K562 (cell line): ENCODE measurements at regions not wholly inside any gene's neighbourhood (a gene's known extent, or its start where the extent isn't known, plus 50 kb on each side); places are given as distances from the start of the nearest gene placed in this dataset.

Experiments used
- ATAC-seq: fragments of 200-7000 bp; cut with Tn5 transposase; 3 replicates; pipeline ENCODE4 v1.9.1; 2020; ENCODE audit warnings: moderate library complexity
- BruUV-seq: library from RNA; stranded (reverse); fragments of 400-500 nt; replicated peaks from 2 replicates; lab custom pipeline; 2021; lab: Mats Ljungman, UMichigan
- CTCF ChIA-PET: fragments of 300-600 bp; formaldehyde crosslinking; extraction: SDS; loops from one replicate; lab custom pipeline; 2021; ENCODE audit warnings: low intra/inter-chr PET ratio; lab: Yijun Ruan, JAX
- POLR2A ChIA-PET: fragments of 300-600, 350-650 bp; sonication (Branson Sonifier 250); formaldehyde crosslinking; extraction: SDS; loops from one replicate; lab custom pipeline; 2021; ENCODE audit warnings: antibody characterized with exemption, inconsistent platforms; lab: Yijun Ruan, JAX
- DNase-seq, 4 experiments: peaks; one replicate each; pipeline versions ENCODE4 v3.0.0 to v3.0.0-alpha.2; 2011 to 2018; ENCODE audit warnings: low spot score in 3 of 4, mixed read lengths in 3 of 4; ENCODE audit errors: extremely low read depth in 1 of 4
- FAIRE-seq: peaks from 2 replicates; lab custom pipeline; 2011; peaks lifted over from hg19 to GRCh38; lab: Jason Lieb, UNC
- H2AFZ ChIP-seq: 2 replicates; pipeline ENCODE4 v1.6.0; 2011; ENCODE audit warnings: low read depth, low read length, control low read depth, inconsistent platforms
- H3K27ac ChIP-seq: fragments of 200-600 bp; 3 replicates; pipeline ENCODE4 v1.8.0; 2011; ENCODE audit warnings: low read depth, mild to moderate bottlenecking, control low read depth, inconsistent platforms, low read length, moderate library complexity, mixed read lengths; ENCODE audit errors: extremely low read depth
- H3K27me3 ChIP-seq, 2 experiments: fragments of 300-600 bp in 1 of 2; 2 replicates in 1 of 2; 3 replicates in 1 of 2; pipeline versions ENCODE4 v1.6.0 to v1.8.0; 2011; ENCODE audit warnings: inconsistent platforms in 2 of 2, low read length in 2 of 2, mild to moderate bottlenecking in 1 of 2, mixed read lengths in 1 of 2, moderate library complexity in 1 of 2; ENCODE audit not compliant: control insufficient read depth in 2 of 2, insufficient read depth in 2 of 2
- H3K36me3 ChIP-seq: fragments of 300-600 bp; 3 replicates; pipeline ENCODE4 v1.8.0; 2011; ENCODE audit warnings: mild to moderate bottlenecking, low read length, inconsistent platforms; ENCODE audit not compliant: control insufficient read depth, insufficient read depth
- H3K4me1 ChIP-seq, 2 experiments: fragments of 200-600 bp in 1 of 2; replicated peaks in 1 of 2; 2 replicates in 1 of 2; 3 replicates in 1 of 2; pipeline versions ENCODE4 v1.5.1 to v1.8.0; 2011; ENCODE audit warnings: inconsistent platforms in 2 of 2, low read length in 2 of 2, mild to moderate bottlenecking in 1 of 2, mixed read lengths in 1 of 2, moderate library complexity in 1 of 2; ENCODE audit not compliant: control insufficient read depth in 2 of 2, insufficient read depth in 2 of 2
- H3K4me2 ChIP-seq: 2 replicates; pipeline ENCODE4 v1.6.1; 2011; ENCODE audit warnings: low read length, control low read depth, inconsistent platforms, mixed read lengths; ENCODE audit not compliant: insufficient read depth
- H3K4me3 ChIP-seq: fragments of 200-600 bp; sonication (generic), shearing (Covaris generic); 2 replicates; pipeline ENCODE4 v1.5.1; 2016; ENCODE audit warnings: control low read depth, inconsistent platforms
- H3K79me2 ChIP-seq: fragments of 200-600 bp; 3 replicates; pipeline ENCODE4 v1.8.0; 2011; ENCODE audit warnings: low read length, inconsistent platforms; ENCODE audit not compliant: control insufficient read depth, insufficient read depth
- H3K9ac ChIP-seq, 2 experiments: 2 replicates each; pipeline versions ENCODE4 v1.6.0 to v1.6.1; 2011; ENCODE audit warnings: low read depth in 2 of 2, low read length in 2 of 2, control low read depth in 1 of 2, inconsistent platforms in 1 of 2, mild to moderate bottlenecking in 1 of 2, mixed read lengths in 1 of 2; ENCODE audit not compliant: insufficient read depth in 1 of 2
- H3K9me1 ChIP-seq: one replicate; pipeline ENCODE4 v1.6.0; 2011; ENCODE audit warnings: inconsistent platforms, mild to moderate bottlenecking, low read length, moderate library complexity; ENCODE audit not compliant: control insufficient read depth, insufficient read depth
- H3K9me3 ChIP-seq: replicated peaks from 2 replicates; pipeline ENCODE4 v1.5.1; 2011; ENCODE audit warnings: low read depth, low read length, inconsistent platforms; ENCODE audit not compliant: control insufficient read depth, insufficient read depth
- H4K20me1 ChIP-seq: replicated peaks from 2 replicates; pipeline ENCODE4 v1.6.1; 2011; ENCODE audit warnings: low read length, inconsistent platforms, mixed read lengths; ENCODE audit not compliant: control insufficient read depth, insufficient read depth
- ELF2 ChIP-seq: fragments of 250-450 bp; sonication (Bioruptor Pico); IDR thresholded peaks from 2 replicates; pipeline ENCODE4 v1.5.0; 2021; ENCODE audit warnings: mild to moderate bottlenecking
- ETV6 ChIP-seq, 3 experiments: fragments of 150-350 bp in 1 of 3; sonication (generic) in 1 of 3; formaldehyde crosslinking in 1 of 3; IDR thresholded peaks; 2 replicates each; pipeline versions ENCODE4 v1.6.1 to v1.8.0; 2014 to 2022; ENCODE audit warnings: borderline replicate concordance in 2 of 3, low read depth in 2 of 3, antibody characterized with exemption in 1 of 3, low read length in 1 of 3, mild to moderate bottlenecking in 1 of 3, missing genetic modification reagents in 1 of 3
- HIVEP1 ChIP-seq: fragments of 250-450 bp; sonication (Bioruptor Pico); IDR thresholded peaks from 2 replicates; pipeline ENCODE4 v1.4.0; 2020; ENCODE audit warnings: mild to moderate bottlenecking
- MEIS2 ChIP-seq: fragments of 450-650 bp; IDR thresholded peaks from 2 replicates; pipeline ENCODE4 v1.6.1; 2014; ENCODE audit warnings: mild to moderate bottlenecking; ENCODE audit not compliant: partially characterized antibody
- NFIC ChIP-seq: fragments of 450-650 bp; IDR thresholded peaks from 2 replicates; pipeline ENCODE4 v1.6.1; 2017; ENCODE audit warnings: mild to moderate bottlenecking, inconsistent platforms
- TBP ChIP-seq: optimal IDR thresholded peaks from 2 replicates; pipeline ENCODE3; 2011; ENCODE audit warnings: low read depth, low read length, improper control_type of control experiment
- XRCC3 ChIP-seq: fragments of 450-650 bp; IDR thresholded peaks from 2 replicates; pipeline ENCODE4 v1.6.1; 2017; ENCODE audit warnings: mild to moderate bottlenecking, moderate library complexity
- ZNF146 ChIP-seq: IDR thresholded peaks from one replicate; pipeline ENCODE4 v1.6.1; 2018; ENCODE audit warnings: missing compliant biosample characterization; ENCODE audit not compliant: unreplicated experiment
- ZNF165 ChIP-seq: fragments of 250-450 bp; sonication (Bioruptor Pico); IDR thresholded peaks from 2 replicates; pipeline ENCODE4 v1.4.0; 2020; ENCODE audit warnings: borderline replicate concordance
- ZNF444 ChIP-seq: fragments of 250-450 bp; sonication (Bioruptor Pico); IDR thresholded peaks from 2 replicates; pipeline ENCODE4 v1.4.0; 2020; ENCODE audit warnings: mild to moderate bottlenecking, moderate library complexity
- WGBS: fragments of 100-300 bp; shearing (Covaris generic); methylation state at CpG from one replicate; pipeline ENCODE4 v1.1.6; 2016; ENCODE audit warnings: low coverage, mixed read lengths; ENCODE audit not compliant: insufficient coverage; ENCODE audit errors: missing lambda C conversion rate; 5-methylcytosine and 5-hydroxymethylcytosine counted together
- in situ Hi-C: fragments of 300-500 bp; cut with MboI; formaldehyde crosslinking; loops from 4 replicates; pipeline ENCODE4 v1.15.0; 2018; ENCODE audit warnings: inconsistent platforms, mixed read lengths
- intact Hi-C: fragments of 100-400 bp; cut with micrococcal nuclease; formaldehyde crosslinking; loops from 2 replicates; pipeline ENCODE4 v1.14.2; 2022
- TF ChIP-seq, protein P1 (sequence below), 3 experiments: fragments of 200-800 bp in 1 of 3; sonication (Bioruptor generic) in 1 of 3; sonication (generic) in 1 of 3; formaldehyde crosslinking in 1 of 3; IDR thresholded peaks; 2 replicates each; pipeline versions ENCODE4 v1.6.1 to v1.8.0; 2016 to 2022; ENCODE audit warnings: mild to moderate bottlenecking in 2 of 3, missing compliant biosample characterization in 2 of 3, missing genetic modification characterization in 2 of 3, missing genetic modification reagents in 1 of 3
- TF ChIP-seq, protein P2 (sequence below): fragments of 450-650 bp; IDR thresholded peaks from 2 replicates; pipeline ENCODE4 v1.6.1; 2016; ENCODE audit warnings: borderline replicate concordance
- TF ChIP-seq, protein P3 (sequence below), 2 experiments: fragments of 450-650 bp; IDR thresholded peaks; 2 replicates each; pipeline ENCODE4 v1.6.1; 2018; ENCODE audit warnings: mild to moderate bottlenecking in 2 of 2, low read depth in 1 of 2; ENCODE audit not compliant: partially characterized antibody in 2 of 2

DNA sequence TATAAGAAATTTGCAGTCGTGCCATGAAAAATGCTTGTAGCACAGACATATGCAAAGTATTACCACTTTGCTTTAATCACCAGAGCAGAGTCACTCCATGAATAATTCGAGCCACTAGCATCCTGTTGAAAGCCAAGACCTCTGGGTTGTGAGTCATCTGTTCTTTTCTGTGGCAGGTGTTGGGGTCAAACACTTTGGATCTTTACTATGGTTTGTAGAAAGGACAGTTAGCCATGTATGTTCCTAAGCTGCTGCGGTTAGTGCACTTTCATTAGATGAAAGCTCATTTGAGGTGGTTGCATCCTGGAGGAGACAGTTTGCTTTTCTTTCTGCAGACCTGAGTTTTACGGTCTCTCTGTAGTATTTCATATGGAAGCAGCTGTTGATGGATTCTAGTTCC, 223.7 kb downstream of the DMRT2 start (continued):
- TF ChIP-seq, protein P1, sequence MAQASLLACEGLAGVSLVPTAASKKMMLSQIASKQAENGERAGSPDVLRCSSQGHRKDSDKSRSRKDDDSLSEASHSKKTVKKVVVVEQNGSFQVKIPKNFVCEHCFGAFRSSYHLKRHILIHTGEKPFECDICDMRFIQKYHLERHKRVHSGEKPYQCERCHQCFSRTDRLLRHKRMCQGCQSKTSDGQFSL (CRISPR knock-in tag; IDR thresholded peaks at IDR 0.05): no peak
- TF ChIP-seq, protein P1 (tag; IDR thresholded peaks at IDR 0.05): no peak
- TF ChIP-seq ELF2 (no peak), ZNF444 (CRISPR knock-in tag) (no peak), ZNF146 (CRISPR knock-in tag) (no peak), XRCC3 (no peak), ZNF165 (CRISPR knock-in tag) (no peak)
- TF ChIP-seq, protein P2, sequence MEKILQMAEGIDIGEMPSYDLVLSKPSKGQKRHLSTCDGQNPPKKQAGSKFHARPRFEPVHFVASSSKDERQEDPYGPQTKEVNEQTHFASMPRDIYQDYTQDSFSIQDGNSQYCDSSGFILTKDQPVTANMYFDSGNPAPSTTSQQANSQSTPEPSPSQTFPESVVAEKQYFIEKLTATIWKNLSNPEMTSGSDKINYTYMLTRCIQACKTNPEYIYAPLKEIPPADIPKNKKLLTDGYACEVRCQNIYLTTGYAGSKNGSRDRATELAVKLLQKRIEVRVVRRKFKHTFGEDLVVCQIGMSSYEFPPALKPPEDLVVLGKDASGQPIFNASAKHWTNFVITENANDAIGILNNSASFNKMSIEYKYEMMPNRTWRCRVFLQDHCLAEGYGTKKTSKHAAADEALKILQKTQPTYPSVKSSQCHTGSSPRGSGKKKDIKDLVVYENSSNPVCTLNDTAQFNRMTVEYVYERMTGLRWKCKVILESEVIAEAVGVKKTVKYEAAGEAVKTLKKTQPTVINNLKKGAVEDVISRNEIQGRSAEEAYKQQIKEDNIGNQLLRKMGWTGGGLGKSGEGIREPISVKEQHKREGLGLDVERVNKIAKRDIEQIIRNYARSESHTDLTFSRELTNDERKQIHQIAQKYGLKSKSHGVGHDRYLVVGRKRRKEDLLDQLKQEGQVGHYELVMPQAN: no peak
- TF ChIP-seq, all 486 proteins: peak for 0

DNA sequence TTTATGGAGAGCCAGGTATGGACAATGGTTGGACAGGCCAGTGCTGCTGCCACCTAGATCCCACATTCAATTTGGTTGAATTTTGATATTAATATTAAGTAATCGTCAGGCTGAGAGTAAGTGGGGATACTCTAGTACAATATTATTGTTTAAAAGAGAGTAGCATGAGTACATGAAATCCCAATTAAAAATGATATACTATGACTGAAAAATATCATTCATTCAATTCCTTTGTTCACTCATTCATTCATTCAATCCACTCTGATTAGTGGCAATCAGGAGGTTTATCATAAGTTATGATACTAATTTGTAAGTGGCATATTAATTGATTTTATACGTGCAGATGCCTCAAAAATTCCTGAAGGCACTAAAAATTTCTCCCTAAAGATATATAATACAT, 224.2 kb downstream of the DMRT2 start:
- no peak overlapping the region for H3K27ac ChIP-seq
- no peak for ATAC-seq
- no peaks in the 10 kb centered on the region for H3K9me1 ChIP-seq
- ChIA-PET POLR2A (no interaction called here), CTCF (no interaction called here)
- H3K79me2 ChIP-seq: no peaks in the 10 kb centered on the region
- no peak overlapping the region for H3K9ac ChIP-seq
- H3K4me2 ChIP-seq: no peak overlapping the region
- H2AFZ ChIP-seq: no peak overlapping the region
- 0% methylated on average over 2 of the region's 2 CpGs for WGBS
- no peaks in the 10 kb centered on the region for H3K27me3 ChIP-seq
- in situ Hi-C loops (no loop called here), intact Hi-C loops (no loop called here)
- no peak overlapping the region for H3K4me3 ChIP-seq
- H3K9me3 ChIP-seq: no peaks in the 10 kb centered on the region
- no peaks in the 10 kb centered on the region for H4K20me1 ChIP-seq
- no peaks in the 10 kb centered on the region for H3K4me1 ChIP-seq
- DNase-seq: no peak
- no peak for FAIRE-seq
- no peaks in the 10 kb centered on the region for H3K36me3 ChIP-seq
- no TSS peak for BruUV-seq
- TF ChIP-seq, protein P3, sequence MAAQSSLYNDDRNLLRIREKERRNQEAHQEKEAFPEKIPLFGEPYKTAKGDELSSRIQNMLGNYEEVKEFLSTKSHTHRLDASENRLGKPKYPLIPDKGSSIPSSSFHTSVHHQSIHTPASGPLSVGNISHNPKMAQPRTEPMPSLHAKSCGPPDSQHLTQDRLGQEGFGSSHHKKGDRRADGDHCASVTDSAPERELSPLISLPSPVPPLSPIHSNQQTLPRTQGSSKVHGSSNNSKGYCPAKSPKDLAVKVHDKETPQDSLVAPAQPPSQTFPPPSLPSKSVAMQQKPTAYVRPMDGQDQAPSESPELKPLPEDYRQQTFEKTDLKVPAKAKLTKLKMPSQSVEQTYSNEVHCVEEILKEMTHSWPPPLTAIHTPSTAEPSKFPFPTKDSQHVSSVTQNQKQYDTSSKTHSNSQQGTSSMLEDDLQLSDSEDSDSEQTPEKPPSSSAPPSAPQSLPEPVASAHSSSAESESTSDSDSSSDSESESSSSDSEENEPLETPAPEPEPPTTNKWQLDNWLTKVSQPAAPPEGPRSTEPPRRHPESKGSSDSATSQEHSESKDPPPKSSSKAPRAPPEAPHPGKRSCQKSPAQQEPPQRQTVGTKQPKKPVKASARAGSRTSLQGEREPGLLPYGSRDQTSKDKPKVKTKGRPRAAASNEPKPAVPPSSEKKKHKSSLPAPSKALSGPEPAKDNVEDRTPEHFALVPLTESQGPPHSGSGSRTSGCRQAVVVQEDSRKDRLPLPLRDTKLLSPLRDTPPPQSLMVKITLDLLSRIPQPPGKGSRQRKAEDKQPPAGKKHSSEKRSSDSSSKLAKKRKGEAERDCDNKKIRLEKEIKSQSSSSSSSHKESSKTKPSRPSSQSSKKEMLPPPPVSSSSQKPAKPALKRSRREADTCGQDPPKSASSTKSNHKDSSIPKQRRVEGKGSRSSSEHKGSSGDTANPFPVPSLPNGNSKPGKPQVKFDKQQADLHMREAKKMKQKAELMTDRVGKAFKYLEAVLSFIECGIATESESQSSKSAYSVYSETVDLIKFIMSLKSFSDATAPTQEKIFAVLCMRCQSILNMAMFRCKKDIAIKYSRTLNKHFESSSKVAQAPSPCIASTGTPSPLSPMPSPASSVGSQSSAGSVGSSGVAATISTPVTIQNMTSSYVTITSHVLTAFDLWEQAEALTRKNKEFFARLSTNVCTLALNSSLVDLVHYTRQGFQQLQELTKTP (IDR thresholded peaks at IDR 0.05; ENCODE audit: low read depth in 1 of 2, partially characterized antibody in 2 of 2): no peak
- TF ChIP-seq HIVEP1 (CRISPR knock-in tag) (no peak), NFIC (no peak), ETV6 (IDR thresholded peaks at IDR 0.05; ENCODE audit: borderline replicate concordance in 1 of 2, low read depth in 2 of 2, low read length in 1 of 2) (no peak), ETV6 (CRISPR knock-in tag; IDR thresholded peaks at IDR 0.05; ENCODE audit: borderline replicate concordance) (no peak), TBP (no peak), MEIS2 (no peak)
- TF ChIP-seq, protein P1 (CRISPR knock-in tag; IDR thresholded peaks at IDR 0.05): no peak
- TF ChIP-seq, protein P1 (tag; IDR thresholded peaks at IDR 0.05): no peak
